Liver (tissue), 3 donors: ENCODE measurements at regions not wholly inside any gene's neighbourhood (a gene's known extent, or its start where the extent isn't known, plus 50 kb on each side); places are given as distances from the start of the nearest gene placed in this dataset.
"Not testable (repeated sequence)": the region's sequence is repeated elsewhere in the genome, so short reads cannot be mapped to it uniquely, and the experiment has no call there.

Experiments
- ATF3 ChIP-seq: IDR thresholded peaks from 2 replicates; pipeline ENCODE4 v1.6.1; 2016; ENCODE audit warnings: antibody characterized with exemption
- CTCF ChIP-seq: fragments of 150-350 bp; IDR thresholded peaks from 2 replicates; pipeline ENCODE4 v1.5.1; 2017; ENCODE audit warnings: improper control_type of control experiment, low read depth, low read length; ENCODE audit not compliant: missing input control
- RAD21 ChIP-seq, 2 donors: IDR thresholded peaks; 2 replicates each; pipeline ENCODE4 v1.6.1; 2016; ENCODE audit warnings: antibody characterized with exemption in 2 of 2, mild to moderate bottlenecking in 2 of 2
- SP1 ChIP-seq: IDR thresholded peaks from 2 replicates; pipeline ENCODE4 v1.6.1; 2018; ENCODE audit warnings: antibody characterized with exemption, mild to moderate bottlenecking
- TAF1 ChIP-seq: conservative IDR thresholded peaks from 2 replicates; pipeline ENCODE4 v1.6.1; 2016; ENCODE audit warnings: antibody characterized with exemption, mild to moderate bottlenecking
- TF ChIP-seq, protein P1 (sequence below): IDR thresholded peaks from 2 replicates; pipeline ENCODE4 v1.6.1; 2016; ENCODE audit warnings: antibody characterized with exemption
- donor health status: healthy.
- donor health status: healthy.

- not testable (repeated sequence) for TF ChIP-seq TAF1; SP1; ATF3; CTCF; RAD21 (IDR thresholded peaks at IDR 0.05)
- TF ChIP-seq, protein P1, sequence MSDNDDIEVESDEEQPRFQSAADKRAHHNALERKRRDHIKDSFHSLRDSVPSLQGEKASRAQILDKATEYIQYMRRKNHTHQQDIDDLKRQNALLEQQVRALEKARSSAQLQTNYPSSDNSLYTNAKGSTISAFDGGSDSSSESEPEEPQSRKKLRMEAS = not testable (repeated sequence)
Measured at GRCh38 chr12:131310227-131310969, 356.7 kb downstream of the ADGRD1 start.
